ENCODE measurements at regions not wholly inside any gene's neighbourhood (a gene's known extent, or its start where the extent isn't known, plus 50 kb on each side); places are given as distances from the start of the nearest gene placed in this dataset.

- Histone ChIP-seq H3K4me1 (ENCODE audit: control insufficient read depth in 2 of 2, insufficient read depth in 2 of 2, low read length in 2 of 2) (no peaks in the 10 kb centered on the region), H3K9ac (ENCODE audit: low read length) (no peak overlapping the region), H3K9me3 (ENCODE audit: control extremely low read depth in 1 of 3, control insufficient read depth in 2 of 3, insufficient read depth in 1 of 3, low read length in 2 of 3) (no peaks in the 10 kb centered on the region), H3K4me3 (ENCODE audit: control extremely low read depth in 1 of 5, extremely low read depth in 1 of 5, insufficient read depth in 1 of 5, low read depth in 2 of 5, low read length in 4 of 5) (no peak overlapping the region), H4K20me1 (ENCODE audit: control insufficient read depth, insufficient read depth, low read length, poor library complexity, severe bottlenecking) (no peaks in the 10 kb centered on the region), H2AFZ (ENCODE audit: insufficient read depth, low read depth, low read length, poor library complexity, severe bottlenecking) (no peak overlapping the region), H3K27me3 (replicated peaks in 1 of 4; ENCODE audit: control extremely low read depth in 1 of 4, control insufficient read depth in 3 of 4, insufficient read depth in 4 of 4, low read length in 3 of 4) (no peaks in the 10 kb centered on the region), H3K36me3 (replicated peaks in 1 of 2; ENCODE audit: control extremely low read depth in 1 of 2, control insufficient read depth in 1 of 2, extremely low read depth in 1 of 2, insufficient read depth in 2 of 2, low read length in 1 of 2) (no peaks in the 10 kb centered on the region), H3K27ac (ENCODE audit: low read length in 2 of 2) (no peak overlapping the region), H3K79me2 (ENCODE audit: control insufficient read depth, insufficient read depth, low read length) (no peaks in the 10 kb centered on the region), H3K4me2 (replicated peaks; ENCODE audit: low read depth, low read length, poor library complexity, severe bottlenecking) (no peak overlapping the region)
- no peak for DNase-seq
- Mint-ChIP-seq H3K4me3 (no peak overlapping the region), H3K27me3 (no peaks in the 10 kb centered on the region), H3K9me3 (ENCODE audit: insufficient read depth) (no peaks in the 10 kb centered on the region), H3K27ac (no peak overlapping the region), H3K4me1 (no peaks in the 10 kb centered on the region)
- no peak for TF ChIP-seq EZH2 (IDR thresholded peaks at IDR 0.05; ENCODE audit: borderline replicate concordance, insufficient read depth, low read depth, low read length, poor library complexity, severe bottlenecking)
- TF ChIP-seq CTCF (IDR thresholded peaks at IDR 0.05) = no peak
- no peak for ATAC-seq (ENCODE audit: low read depth)
- POLR2A ChIA-PET = no interaction called here
- intact Hi-C loops (cut with micrococcal nuclease) = no loop called here
- WGBS (ENCODE audit: insufficient coverage) = 88% methylated on average over 9 of the region's 13 CpGs
- CTCF ChIA-PET = no interaction called here
Measured at GRCh38 chr10:47247148-47248059, 52.6 kb upstream of the GDF10 start.

GRCh38 chr10:47248386-47249090, 51.5 kb upstream of the GDF10 start:
- Histone ChIP-seq H3K79me2 (ENCODE audit: control insufficient read depth, insufficient read depth, low read length) (no peaks in the 10 kb centered on the region), H3K9ac (ENCODE audit: low read length) (no peak overlapping the region), H3K4me3 (ENCODE audit: control extremely low read depth in 1 of 5, extremely low read depth in 1 of 5, insufficient read depth in 1 of 5, low read depth in 2 of 5, low read length in 4 of 5) (no peak overlapping the region), H3K9me3 (ENCODE audit: control extremely low read depth in 1 of 3, control insufficient read depth in 2 of 3, insufficient read depth in 1 of 3, low read length in 2 of 3) (no peaks in the 10 kb centered on the region), H3K4me1 (ENCODE audit: control insufficient read depth in 2 of 2, insufficient read depth in 2 of 2, low read length in 2 of 2) (no peaks in the 10 kb centered on the region), H3K27me3 (replicated peaks in 1 of 4; ENCODE audit: control extremely low read depth in 1 of 4, control insufficient read depth in 3 of 4, insufficient read depth in 4 of 4, low read length in 3 of 4) (no peaks in the 10 kb centered on the region), H3K36me3 (replicated peaks in 1 of 2; ENCODE audit: control extremely low read depth in 1 of 2, control insufficient read depth in 1 of 2, extremely low read depth in 1 of 2, insufficient read depth in 2 of 2, low read length in 1 of 2) (no peaks in the 10 kb centered on the region), H3K27ac (ENCODE audit: low read length in 2 of 2) (no peak overlapping the region), H2AFZ (ENCODE audit: insufficient read depth, low read depth, low read length, poor library complexity, severe bottlenecking) (no peak overlapping the region), H3K4me2 (replicated peaks; ENCODE audit: low read depth, low read length, poor library complexity, severe bottlenecking) (no peak overlapping the region), H4K20me1 (ENCODE audit: control insufficient read depth, insufficient read depth, low read length, poor library complexity, severe bottlenecking) (no peaks in the 10 kb centered on the region)
- no peak overlapping the region for H3K27ac Mint-ChIP-seq
- intact Hi-C loops (cut with micrococcal nuclease) = no loop called here
- no peak overlapping the region for H3K4me3 Mint-ChIP-seq
- ATAC-seq (ENCODE audit: low read depth) = no peak
- 72% methylated on average over 7 of the region's 8 CpGs for WGBS (ENCODE audit: insufficient coverage)
- no peaks in the 10 kb centered on the region for H3K9me3 Mint-ChIP-seq (ENCODE audit: insufficient read depth)
- CTCF ChIA-PET = no interaction called here
- H3K4me1 Mint-ChIP-seq = no peaks in the 10 kb centered on the region
- POLR2A ChIA-PET = no interaction called here
- no peaks in the 10 kb centered on the region for H3K27me3 Mint-ChIP-seq
- no peak for TF ChIP-seq EZH2 (IDR thresholded peaks at IDR 0.05; ENCODE audit: borderline replicate concordance, insufficient read depth, low read depth, low read length, poor library complexity, severe bottlenecking)
- no peak for TF ChIP-seq CTCF (IDR thresholded peaks at IDR 0.05)
- DNase-seq = no peak
